Cardiac fibroblast (primary cell): ENCODE measurements at regions not wholly inside any gene's neighbourhood (a gene's known extent, or its start where the extent isn't known, plus 50 kb on each side); places are given as distances from the start of the nearest gene placed in this dataset.

ENCODE experiments used
- DNase-seq, 2 donors: peaks; one replicate each; pipeline versions ENCODE4 v3.0.0 to v3.0.0-alpha.2; 2010; ENCODE audit warnings: low read depth in 2 of 2
- H3K4me3 ChIP-seq, 2 donors: replicated peaks in 1 of 2; 1 replicate in 1 of 2; 2 replicates in 1 of 2; pipeline ENCODE4 v1.5.1; 2011; ENCODE audit warnings: low read depth in 2 of 2, low read length in 2 of 2, mild to moderate bottlenecking in 2 of 2, moderate library complexity in 1 of 2
- TF ChIP-seq, protein P1 (sequence below): IDR thresholded peaks from one replicate; pipeline ENCODE4 v1.5.1; 2011; ENCODE audit warnings: low read depth, mild to moderate bottlenecking, low read length, inconsistent platforms

DNA sequence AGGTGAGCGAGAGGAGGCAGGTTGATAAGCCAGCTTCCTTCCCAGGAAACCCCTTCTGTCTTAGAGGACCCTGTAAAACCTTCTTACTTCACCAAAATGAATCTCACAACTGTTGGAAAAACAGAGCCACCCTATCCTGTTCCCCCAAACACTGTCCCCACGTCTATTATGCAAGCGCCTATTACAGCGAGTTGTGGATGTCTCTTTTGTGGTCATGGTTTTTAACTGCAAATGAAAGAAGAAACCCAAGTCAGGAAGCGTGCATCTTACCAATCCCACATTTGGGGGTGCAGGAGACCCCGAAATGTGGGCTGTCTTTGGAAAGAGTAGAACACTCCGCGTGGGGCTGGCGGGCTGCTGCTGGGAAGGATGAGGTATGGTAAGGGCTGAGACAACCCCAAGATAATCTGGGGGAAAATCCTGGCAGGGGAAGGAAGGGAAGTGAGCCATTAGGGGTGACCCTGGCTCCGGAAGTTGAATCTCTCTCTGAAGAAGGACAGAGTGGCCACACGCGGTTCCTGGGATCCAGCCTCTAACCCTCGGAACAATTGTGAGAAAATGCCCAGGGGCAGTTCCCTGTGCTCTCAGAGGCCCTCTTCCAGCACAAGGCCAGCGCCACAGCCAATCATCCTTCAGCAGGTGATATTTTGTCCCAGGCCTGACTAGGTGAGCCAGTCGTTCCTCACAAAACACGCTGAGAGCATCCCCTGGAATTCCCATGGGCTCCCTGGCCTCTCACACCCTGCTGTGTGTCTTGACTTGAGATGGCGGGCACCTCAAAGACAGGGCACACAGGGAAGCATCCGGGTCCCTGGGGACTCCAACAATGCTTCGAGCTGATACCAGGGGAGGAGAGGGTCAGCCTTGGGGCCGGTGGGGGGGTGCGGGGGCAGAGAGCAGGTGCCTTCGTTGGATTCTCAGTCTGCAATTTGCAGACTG is 168.5 kb upstream of the IRF2BP2 start:
- no peak for DNase-seq
- no peak overlapping the region for H3K4me3 ChIP-seq
- TF ChIP-seq, protein P1, sequence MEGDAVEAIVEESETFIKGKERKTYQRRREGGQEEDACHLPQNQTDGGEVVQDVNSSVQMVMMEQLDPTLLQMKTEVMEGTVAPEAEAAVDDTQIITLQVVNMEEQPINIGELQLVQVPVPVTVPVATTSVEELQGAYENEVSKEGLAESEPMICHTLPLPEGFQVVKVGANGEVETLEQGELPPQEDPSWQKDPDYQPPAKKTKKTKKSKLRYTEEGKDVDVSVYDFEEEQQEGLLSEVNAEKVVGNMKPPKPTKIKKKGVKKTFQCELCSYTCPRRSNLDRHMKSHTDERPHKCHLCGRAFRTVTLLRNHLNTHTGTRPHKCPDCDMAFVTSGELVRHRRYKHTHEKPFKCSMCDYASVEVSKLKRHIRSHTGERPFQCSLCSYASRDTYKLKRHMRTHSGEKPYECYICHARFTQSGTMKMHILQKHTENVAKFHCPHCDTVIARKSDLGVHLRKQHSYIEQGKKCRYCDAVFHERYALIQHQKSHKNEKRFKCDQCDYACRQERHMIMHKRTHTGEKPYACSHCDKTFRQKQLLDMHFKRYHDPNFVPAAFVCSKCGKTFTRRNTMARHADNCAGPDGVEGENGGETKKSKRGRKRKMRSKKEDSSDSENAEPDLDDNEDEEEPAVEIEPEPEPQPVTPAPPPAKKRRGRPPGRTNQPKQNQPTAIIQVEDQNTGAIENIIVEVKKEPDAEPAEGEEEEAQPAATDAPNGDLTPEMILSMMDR, result no peak

DNA sequence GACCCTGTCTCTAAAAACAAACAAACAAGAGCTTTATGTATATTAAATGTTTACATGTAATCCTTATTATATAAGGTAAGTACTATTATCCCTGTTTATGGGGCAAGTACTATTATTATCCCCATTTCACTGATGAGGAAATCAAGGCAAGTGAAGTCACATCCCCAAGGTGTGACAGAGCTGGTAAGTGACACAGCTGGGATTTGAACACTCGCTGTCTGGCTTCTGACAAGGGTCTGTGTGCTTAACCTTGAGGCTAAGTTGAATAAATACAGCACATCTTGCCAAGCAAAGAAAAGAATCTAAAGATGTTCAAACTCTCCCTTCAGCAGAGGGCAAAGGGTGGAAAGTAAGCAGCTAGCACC is 167.9 kb upstream of the IRF2BP2 start:
- DNase-seq, result no peak
- no peak overlapping the region for H3K4me3 ChIP-seq
- TF ChIP-seq, protein P1, result no peak

DNA sequence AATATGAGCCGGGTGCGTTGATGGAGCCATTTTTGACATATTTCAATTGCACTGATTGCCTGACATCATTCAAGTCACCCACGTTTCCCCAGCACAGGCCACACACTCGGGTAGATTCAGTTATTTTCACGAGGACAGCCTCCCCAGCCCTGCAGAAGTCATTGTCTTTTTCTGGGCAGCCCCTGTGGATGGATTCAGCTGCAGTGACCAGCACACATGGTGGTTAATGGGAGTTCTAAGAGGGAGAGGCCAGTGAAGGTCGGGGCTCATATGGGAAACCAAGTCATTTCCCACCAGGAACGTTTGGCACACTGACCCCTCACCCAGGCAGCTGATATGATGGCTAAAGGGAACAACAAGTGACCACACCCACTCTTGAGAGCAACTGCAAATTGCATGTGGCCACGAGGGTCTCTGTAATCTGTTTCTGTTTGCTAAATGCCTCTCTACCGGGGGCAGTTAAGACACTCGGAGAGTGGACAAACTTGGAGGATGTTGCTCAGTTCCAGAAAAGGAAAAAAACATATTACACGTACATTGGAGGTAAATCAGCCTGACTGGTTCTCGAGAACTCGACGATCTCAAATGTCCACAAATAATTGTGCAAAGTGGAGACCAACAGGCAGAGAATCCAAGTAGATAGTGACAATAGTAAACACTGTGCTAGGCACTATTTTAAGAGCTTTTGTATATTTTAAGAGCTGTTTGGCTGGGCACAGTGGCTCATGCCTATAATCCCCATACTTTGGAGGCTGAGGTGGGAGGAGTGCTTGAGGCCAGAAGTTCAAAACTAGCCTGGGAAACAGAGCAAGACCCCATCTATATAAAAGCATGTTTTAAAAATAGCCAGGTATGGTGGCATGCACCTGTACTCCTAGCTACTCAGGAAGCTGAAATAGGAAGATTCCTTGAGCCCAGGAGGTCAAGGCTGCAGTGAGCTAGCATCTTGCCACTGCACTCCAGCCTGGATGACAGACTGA is 167.2 kb upstream of the IRF2BP2 start:
- no peak for DNase-seq

DNA sequence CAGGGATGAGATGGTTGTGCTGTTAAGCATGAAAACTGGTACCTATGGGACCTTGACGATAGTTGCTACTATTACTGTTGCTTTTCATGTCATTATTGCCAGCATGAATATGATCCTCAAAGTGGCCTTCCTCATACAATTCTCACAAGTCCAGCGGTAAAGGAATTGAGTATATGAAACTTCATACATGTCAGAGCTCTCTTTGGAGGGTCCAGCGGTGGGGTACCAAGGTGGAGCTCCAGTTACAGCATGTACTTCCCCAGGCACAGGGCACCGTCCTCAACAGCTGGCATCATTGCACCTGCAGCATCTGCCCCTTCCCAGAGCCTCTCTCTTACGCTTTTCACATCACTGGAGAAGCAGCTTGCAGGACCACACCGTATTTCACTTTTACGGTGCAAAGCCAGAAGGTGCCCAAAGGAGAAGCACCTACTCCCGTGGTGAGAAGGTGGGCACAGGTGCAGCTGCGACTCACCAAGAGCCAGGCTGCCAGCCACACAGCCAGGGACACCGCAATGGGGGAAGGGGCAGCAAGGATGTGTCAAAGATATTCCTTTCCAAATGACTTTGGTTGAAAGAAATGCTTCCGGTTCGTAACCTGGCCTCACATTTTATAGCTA is 166.4 kb upstream of the IRF2BP2 start:
- no peak for DNase-seq

More for the DNA sequence above, 167.2 kb upstream of the IRF2BP2 start:
- TF ChIP-seq, protein P1, result no peak
- H3K4me3 ChIP-seq, result no peak overlapping the region

DNA sequence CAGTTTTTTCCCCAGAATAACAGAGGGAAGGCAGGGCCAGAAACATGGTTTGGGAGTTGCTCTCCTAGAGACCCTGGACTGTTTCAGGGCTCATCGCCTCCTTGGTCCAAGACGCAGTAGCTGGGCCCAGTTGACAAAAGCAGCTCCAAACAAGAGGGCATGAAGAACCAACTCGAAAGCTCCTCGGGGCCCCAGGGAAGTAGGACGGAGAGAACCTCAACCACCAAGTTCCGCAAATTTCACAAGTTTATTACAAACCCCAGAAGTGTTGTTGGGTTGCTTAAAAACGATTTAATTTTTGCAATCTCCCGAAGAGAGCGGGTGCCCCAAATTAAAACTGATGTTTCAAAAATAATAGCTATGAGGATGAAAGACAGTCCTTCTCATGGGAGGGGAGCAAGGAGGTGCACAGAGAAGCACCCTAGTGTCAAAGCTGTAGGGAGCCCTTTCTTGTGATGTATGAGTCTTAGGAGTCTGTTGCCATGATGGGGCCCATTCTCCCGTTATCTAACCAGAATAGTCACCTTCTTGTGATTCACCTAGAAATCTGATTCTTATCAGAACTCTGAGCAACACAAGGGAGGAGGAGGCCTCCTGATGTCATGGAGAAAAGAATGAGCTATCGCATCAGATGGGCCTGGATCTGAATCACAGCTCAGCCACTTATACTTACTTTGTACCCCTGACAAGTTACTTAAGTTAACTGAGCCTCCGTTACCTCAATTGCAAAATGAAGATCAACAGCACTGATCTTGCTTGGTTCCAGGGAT is 165.7 kb upstream of the IRF2BP2 start:
- H3K4me3 ChIP-seq, result no peak overlapping the region
- TF ChIP-seq, protein P1, result no peak
- no peak for DNase-seq

More for the DNA sequence above, 166.4 kb upstream of the IRF2BP2 start:
- no peak overlapping the region for H3K4me3 ChIP-seq
- TF ChIP-seq, protein P1, result no peak

DNA sequence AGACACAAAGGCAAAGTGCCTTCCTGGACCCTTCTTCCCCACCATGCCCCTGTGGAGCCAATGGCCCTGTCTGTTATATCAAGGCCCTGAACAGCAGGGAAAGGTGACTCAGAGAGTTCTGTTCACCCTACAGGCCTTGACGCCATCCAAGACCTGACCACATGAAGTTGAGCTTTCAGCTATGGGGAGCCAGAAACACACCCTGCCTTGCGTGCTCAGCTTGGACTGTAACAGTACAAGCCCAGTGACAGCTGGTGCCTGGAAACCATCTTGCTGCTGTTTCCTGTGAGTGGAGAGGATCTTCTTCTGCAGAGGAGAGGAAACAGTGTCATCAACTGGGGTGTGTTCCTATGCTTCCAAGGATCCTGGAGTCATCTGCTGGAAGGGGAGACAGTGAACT is 165.0 kb upstream of the IRF2BP2 start:
- no peak overlapping the region for H3K4me3 ChIP-seq
- no peak for DNase-seq
- TF ChIP-seq, protein P1, result no peak
